HG03159 (cell line): ENCODE measurements at regions not wholly inside any gene's neighbourhood (a gene's known extent, or its start where the extent isn't known, plus 50 kb on each side); places are given as distances from the start of the nearest gene placed in this dataset.

Source experiments
- ATAC-seq: cut with Tn5 transposase; IDR thresholded peaks from one replicate; pipeline ENCODE4 v1.9.1; 2021; ENCODE audit warnings: mild to moderate bottlenecking, moderate library complexity; ENCODE audit not compliant: unreplicated experiment

GRCh38 chr2:15073664-15074063, 441.1 kb downstream of the LRATD1 start:
- no peak for ATAC-seq

GRCh38 chr2:15074319-15074718, 441.8 kb downstream of the LRATD1 start:
- no peak for ATAC-seq

GRCh38 chr2:15074751-15075700, 442.5 kb downstream of the LRATD1 start:
- ATAC-seq = no peak

GRCh38 chr2:15076668-15077067, 444.2 kb downstream of the LRATD1 start:
- no peak for ATAC-seq

- ATAC-seq = no peak
These were observed 448.8 kb downstream of the LRATD1 start for GRCh38 chr2:15081356-15081755.

- ATAC-seq = no peak
These were observed 449.9 kb downstream of the LRATD1 start for GRCh38 chr2:15082105-15083058.

- ATAC-seq = no peak
These were observed 452.4 kb downstream of the LRATD1 start for GRCh38 chr2:15084826-15085489.

- ATAC-seq = no peak
These were observed 459.7 kb downstream of the LRATD1 start for GRCh38 chr2:15092181-15092580.

- no peak for ATAC-seq
These were observed 460.2 kb downstream of the LRATD1 start for GRCh38 chr2:15092691-15093090.

GRCh38 chr2:15094161-15094560, 461.6 kb downstream of the LRATD1 start:
- ATAC-seq = no peak

- no peak for ATAC-seq
These were observed 464.3 kb downstream of the NBAS start for GRCh38 chr2:15096873-15097272.

- no peak for ATAC-seq
These were observed 454.0 kb downstream of the NBAS start for GRCh38 chr2:15107137-15107536.

- no peak for ATAC-seq
These were observed 449.4 kb downstream of the NBAS start for GRCh38 chr2:15111718-15112117.

GRCh38 chr2:15112216-15112615, 448.9 kb downstream of the NBAS start:
- ATAC-seq = no peak

- no peak for ATAC-seq
These were observed 445.4 kb downstream of the NBAS start for GRCh38 chr2:15115776-15116175.

- no peak for ATAC-seq
These were observed 444.3 kb downstream of the NBAS start for GRCh38 chr2:15116830-15117229.
